ENCODE measurements at regions not wholly inside any gene's neighbourhood (a gene's known extent, or its start where the extent isn't known, plus 50 kb on each side); places are given as distances from the start of the nearest gene placed in this dataset.

GRCh38 chr18:10134204-10134603 is 220.4 kb downstream of the VAPA start:
- Histone ChIP-seq H3K4me1 (ENCODE audit: insufficient read depth) (peaks cover 19% of the 10 kb centered on the region), H3K9me2 (ENCODE audit: insufficient read depth) (no peaks in the 10 kb centered on the region), H3F3A (replicated peaks; ENCODE audit: low read depth) (no peaks in the 10 kb centered on the region), H2AFZ (no peak overlapping the region), H4K20me1 (replicated peaks; ENCODE audit: insufficient read depth) (no peaks in the 10 kb centered on the region), H3K4me3 (no peak overlapping the region), H3K27ac (ENCODE audit: low read depth) (no peak overlapping the region), H3K27me3 (ENCODE audit: insufficient read depth) (peaks cover 15% of the 10 kb centered on the region), H3K36me3 (ENCODE audit: insufficient read depth) (no peaks in the 10 kb centered on the region), H3K79me2 (replicated peaks; ENCODE audit: insufficient read depth) (no peaks in the 10 kb centered on the region), H3K4me2 (no peak overlapping the region)
- H3K9me3 Mint-ChIP-seq = no peaks in the 10 kb centered on the region
- DNase-seq (ENCODE audit: low spot score) (no peak), ATAC-seq (no peak)
- H3K4me3 Mint-ChIP-seq = no peak overlapping the region
- H3K4me1 Mint-ChIP-seq = peaks cover 21% of the 10 kb centered on the region
- no peaks in the 10 kb centered on the region for H3K36me3 Mint-ChIP-seq (ENCODE audit: low read depth)
- no peak for TF ChIP-seq POLR2AphosphoS5 (IDR thresholded peaks at IDR 0.05; ENCODE audit: low read depth)
- no peak for TF ChIP-seq REST (IDR thresholded peaks at IDR 0.05; ENCODE audit: unreplicated experiment)
- TF ChIP-seq, protein P1, sequence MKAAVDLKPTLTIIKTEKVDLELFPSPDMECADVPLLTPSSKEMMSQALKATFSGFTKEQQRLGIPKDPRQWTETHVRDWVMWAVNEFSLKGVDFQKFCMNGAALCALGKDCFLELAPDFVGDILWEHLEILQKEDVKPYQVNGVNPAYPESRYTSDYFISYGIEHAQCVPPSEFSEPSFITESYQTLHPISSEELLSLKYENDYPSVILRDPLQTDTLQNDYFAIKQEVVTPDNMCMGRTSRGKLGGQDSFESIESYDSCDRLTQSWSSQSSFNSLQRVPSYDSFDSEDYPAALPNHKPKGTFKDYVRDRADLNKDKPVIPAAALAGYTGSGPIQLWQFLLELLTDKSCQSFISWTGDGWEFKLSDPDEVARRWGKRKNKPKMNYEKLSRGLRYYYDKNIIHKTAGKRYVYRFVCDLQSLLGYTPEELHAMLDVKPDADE (IDR thresholded peaks at IDR 0.05) = no peak
- TF ChIP-seq ZNF331 (CRISPR knock-in tag; IDR thresholded peaks at IDR 0.05; ENCODE audit: low read depth) = no peak
- TF ChIP-seq NANOG (IDR thresholded peaks at IDR 0.05; ENCODE audit: borderline replicate concordance) = no peak
- no peak for TF ChIP-seq EZH2 (IDR thresholded peaks at IDR 0.05; ENCODE audit: low read depth, unreplicated experiment)
- TF ChIP-seq JUNB (IDR thresholded peaks at IDR 0.05; ENCODE audit: unreplicated experiment) = no peak
- TF ChIP-seq EZH2phosphoT487 (IDR thresholded peaks at IDR 0.05; ENCODE audit: unreplicated experiment) = no peak
- TF ChIP-seq ZNF462 (CRISPR knock-in tag; IDR thresholded peaks at IDR 0.05) = no peak
- no peak for TF ChIP-seq ZNF114 (CRISPR knock-in tag; IDR thresholded peaks at IDR 0.05)
- no peak for TF ChIP-seq STAT1 (IDR thresholded peaks at IDR 0.05; ENCODE audit: unreplicated experiment)
- TF ChIP-seq CREB1 (CRISPR knock-in tag; IDR thresholded peaks at IDR 0.05; ENCODE audit: low read depth) = no peak
- TF ChIP-seq, protein P2, sequence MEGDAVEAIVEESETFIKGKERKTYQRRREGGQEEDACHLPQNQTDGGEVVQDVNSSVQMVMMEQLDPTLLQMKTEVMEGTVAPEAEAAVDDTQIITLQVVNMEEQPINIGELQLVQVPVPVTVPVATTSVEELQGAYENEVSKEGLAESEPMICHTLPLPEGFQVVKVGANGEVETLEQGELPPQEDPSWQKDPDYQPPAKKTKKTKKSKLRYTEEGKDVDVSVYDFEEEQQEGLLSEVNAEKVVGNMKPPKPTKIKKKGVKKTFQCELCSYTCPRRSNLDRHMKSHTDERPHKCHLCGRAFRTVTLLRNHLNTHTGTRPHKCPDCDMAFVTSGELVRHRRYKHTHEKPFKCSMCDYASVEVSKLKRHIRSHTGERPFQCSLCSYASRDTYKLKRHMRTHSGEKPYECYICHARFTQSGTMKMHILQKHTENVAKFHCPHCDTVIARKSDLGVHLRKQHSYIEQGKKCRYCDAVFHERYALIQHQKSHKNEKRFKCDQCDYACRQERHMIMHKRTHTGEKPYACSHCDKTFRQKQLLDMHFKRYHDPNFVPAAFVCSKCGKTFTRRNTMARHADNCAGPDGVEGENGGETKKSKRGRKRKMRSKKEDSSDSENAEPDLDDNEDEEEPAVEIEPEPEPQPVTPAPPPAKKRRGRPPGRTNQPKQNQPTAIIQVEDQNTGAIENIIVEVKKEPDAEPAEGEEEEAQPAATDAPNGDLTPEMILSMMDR (conservative IDR thresholded peaks at IDR 0.05; ENCODE audit: low read depth in 2 of 2) = no peak
- peaks cover 13% of the 10 kb centered on the region for H3K27me3 Mint-ChIP-seq (ENCODE audit: insufficient read depth, low read depth, poor library complexity)
- H3K27ac Mint-ChIP-seq = no peak overlapping the region
